DOHH2 (cell line): ENCODE measurements at regions not wholly inside any gene's neighbourhood (a gene's known extent, or its start where the extent isn't known, plus 50 kb on each side); places are given as distances from the start of the nearest gene placed in this dataset.

Experiments used
- EZH2phosphoT487 ChIP-seq: fragments of 200-600 bp; sonication (generic); IDR thresholded peaks from 2 replicates; pipeline ENCODE4 v1.6.1; 2017; ENCODE audit warnings: borderline replicate concordance, mild to moderate bottlenecking, antibody characterized with exemption, low read length, moderate library complexity, mixed read lengths
- TF ChIP-seq, protein P1 (sequence below): fragments of 200-600 bp; sonication (generic); IDR thresholded peaks from one replicate; pipeline ENCODE4 v1.5.1; 2014; ENCODE audit warnings: antibody characterized with exemption, mild to moderate bottlenecking, low read depth, low read length; ENCODE audit not compliant: poor library complexity, severe bottlenecking

DNA sequence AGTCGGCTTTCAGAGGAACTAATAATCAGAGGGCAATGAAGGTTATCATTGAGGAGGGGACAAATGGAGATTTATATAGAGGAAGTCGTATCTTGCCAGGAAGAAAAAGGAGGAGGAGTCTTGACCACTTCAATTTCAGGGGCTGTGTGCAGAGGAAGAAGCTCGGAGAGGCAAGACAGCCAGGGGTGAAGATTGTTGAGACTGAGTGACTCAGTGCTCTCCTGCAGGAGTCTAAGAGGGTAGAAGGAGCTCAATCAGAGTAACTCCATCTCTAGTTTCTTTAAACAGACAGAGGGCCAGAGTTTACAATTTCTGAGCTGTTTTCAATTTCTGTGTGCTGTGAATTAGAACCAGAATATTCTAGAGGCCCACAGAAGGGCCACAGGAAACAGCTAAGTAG, 439.3 kb upstream of the PRICKLE1 start:
- TF ChIP-seq, protein P1, sequence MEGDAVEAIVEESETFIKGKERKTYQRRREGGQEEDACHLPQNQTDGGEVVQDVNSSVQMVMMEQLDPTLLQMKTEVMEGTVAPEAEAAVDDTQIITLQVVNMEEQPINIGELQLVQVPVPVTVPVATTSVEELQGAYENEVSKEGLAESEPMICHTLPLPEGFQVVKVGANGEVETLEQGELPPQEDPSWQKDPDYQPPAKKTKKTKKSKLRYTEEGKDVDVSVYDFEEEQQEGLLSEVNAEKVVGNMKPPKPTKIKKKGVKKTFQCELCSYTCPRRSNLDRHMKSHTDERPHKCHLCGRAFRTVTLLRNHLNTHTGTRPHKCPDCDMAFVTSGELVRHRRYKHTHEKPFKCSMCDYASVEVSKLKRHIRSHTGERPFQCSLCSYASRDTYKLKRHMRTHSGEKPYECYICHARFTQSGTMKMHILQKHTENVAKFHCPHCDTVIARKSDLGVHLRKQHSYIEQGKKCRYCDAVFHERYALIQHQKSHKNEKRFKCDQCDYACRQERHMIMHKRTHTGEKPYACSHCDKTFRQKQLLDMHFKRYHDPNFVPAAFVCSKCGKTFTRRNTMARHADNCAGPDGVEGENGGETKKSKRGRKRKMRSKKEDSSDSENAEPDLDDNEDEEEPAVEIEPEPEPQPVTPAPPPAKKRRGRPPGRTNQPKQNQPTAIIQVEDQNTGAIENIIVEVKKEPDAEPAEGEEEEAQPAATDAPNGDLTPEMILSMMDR = no peak
- no peak for TF ChIP-seq EZH2phosphoT487
